ENCODE measurements at regions not wholly inside any gene's neighbourhood (a gene's known extent, or its start where the extent isn't known, plus 50 kb on each side); places are given as distances from the start of the nearest gene placed in this dataset.

DNA sequence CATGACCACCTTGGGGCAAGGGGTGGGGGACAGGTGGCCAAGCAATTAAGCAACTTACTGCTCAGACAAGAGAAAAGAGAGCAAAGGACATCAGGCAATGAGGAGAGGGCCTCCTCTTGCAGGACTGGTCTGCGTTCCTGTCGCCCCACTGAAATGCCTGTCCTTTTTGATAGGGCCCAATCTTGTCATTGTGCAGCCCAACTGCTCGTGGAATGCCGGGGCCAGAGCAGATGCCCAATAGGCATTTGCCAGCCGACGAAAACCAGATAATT lies 104.5 kb upstream of the SH3BP4 start:
- H3K9me3 ChIP-seq = no peaks in the 10 kb centered on the region
- no peaks in the 10 kb centered on the region for H3K27me3 ChIP-seq
- ATAC-seq = no peak
- H3K4me3 ChIP-seq = no peak overlapping the region
- intact Hi-C loops (cut with DNase I) = no loop called here
- no peaks in the 10 kb centered on the region for H3K4me1 ChIP-seq
- DNase-seq = no peak
- TF ChIP-seq, protein P1, sequence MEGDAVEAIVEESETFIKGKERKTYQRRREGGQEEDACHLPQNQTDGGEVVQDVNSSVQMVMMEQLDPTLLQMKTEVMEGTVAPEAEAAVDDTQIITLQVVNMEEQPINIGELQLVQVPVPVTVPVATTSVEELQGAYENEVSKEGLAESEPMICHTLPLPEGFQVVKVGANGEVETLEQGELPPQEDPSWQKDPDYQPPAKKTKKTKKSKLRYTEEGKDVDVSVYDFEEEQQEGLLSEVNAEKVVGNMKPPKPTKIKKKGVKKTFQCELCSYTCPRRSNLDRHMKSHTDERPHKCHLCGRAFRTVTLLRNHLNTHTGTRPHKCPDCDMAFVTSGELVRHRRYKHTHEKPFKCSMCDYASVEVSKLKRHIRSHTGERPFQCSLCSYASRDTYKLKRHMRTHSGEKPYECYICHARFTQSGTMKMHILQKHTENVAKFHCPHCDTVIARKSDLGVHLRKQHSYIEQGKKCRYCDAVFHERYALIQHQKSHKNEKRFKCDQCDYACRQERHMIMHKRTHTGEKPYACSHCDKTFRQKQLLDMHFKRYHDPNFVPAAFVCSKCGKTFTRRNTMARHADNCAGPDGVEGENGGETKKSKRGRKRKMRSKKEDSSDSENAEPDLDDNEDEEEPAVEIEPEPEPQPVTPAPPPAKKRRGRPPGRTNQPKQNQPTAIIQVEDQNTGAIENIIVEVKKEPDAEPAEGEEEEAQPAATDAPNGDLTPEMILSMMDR (IDR thresholded peaks at IDR 0.05) = no peak
- H3K36me3 ChIP-seq = no peaks in the 10 kb centered on the region
- H3K27ac ChIP-seq = no peak overlapping the region

DNA sequence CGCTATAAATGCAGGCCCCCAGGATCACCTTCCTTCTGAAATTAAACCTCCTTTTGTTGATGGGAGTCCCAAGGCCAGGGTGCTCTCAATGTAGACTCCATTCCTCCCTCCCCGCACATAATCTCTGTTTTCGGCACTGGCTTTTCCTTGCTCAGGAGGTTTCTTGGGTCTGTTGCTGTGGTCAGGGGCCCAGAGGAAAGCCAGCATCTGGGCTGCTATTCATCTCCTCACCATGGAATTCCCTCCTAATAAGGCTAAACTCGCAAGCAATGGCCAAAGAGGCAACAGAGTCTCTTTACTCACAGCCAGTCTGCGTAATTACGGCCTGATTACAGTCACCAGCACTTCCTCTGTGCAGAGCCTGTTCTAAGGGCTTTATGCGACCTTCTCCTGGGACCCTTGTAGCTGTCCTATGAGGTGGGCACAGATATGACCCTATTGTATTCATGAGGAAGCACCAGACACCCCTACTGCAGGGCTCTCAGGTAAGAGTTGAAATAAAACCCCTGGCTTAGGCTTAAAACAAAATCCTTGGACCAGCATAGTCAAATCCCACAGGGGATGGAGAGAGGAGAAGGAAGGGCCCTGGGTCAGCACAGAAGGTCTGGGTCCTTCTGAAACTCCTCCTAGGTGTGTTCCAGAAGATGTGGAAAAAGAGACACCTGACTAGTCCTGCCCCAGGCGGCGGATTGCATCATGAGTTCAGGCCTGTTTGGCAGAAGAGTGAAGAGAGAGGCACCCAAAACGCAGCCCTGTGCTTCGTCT lies 105.0 kb upstream of the SH3BP4 start:
- TF ChIP-seq, protein P1 (IDR thresholded peaks at IDR 0.05) = no peak

DNA sequence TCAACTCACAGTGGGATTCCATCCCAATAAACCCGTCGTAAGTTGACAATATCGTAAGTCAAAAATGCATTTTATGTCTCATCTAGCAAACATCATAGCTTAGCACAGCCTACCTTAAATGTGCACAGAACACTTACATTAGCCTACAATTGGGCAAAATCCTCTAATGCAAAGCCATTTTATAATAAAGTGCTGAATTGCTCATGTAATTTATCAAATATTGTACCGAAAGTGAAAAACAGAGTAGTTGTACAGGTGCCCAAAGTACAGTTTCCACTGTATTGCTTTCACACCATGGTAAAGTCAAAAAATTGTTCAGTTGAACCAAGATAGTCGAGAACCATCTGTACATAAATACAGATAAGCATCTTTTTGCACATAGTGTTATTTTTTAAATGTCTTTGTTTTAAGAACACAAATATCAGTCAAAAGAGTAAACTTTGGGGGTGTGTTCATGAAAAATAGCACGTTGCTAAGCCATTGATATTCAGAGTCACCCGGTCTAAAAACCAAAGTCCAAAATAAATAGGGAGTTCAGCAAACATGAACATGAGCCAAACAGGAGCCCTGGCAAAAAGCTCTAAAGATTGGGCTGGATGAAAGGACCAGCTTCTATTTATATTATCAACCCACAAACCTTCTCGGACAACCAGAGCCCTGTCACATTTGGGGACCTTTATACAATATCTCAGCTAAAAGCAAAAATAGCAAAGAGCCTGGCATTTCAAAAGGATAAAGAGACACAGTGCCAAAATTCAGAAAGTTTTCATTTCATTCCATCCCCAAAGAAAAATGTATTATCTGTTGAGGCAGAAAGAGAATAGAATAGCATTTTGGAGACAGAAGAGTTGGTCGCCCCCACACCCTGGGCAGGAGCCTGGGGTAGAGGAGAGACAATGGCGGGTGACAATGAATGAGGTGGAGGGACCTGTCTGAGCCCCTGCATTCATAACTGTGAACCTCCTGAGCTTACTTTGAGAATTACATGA lies 105.9 kb upstream of the SH3BP4 start:
- ATAC-seq = no peak
- DNase-seq = no peak
- intact Hi-C loops (cut with DNase I) = no loop called here
- Histone ChIP-seq H3K36me3 (no peaks in the 10 kb centered on the region), H3K27me3 (no peaks in the 10 kb centered on the region), H3K4me3 (no peak overlapping the region), H3K9me3 (no peaks in the 10 kb centered on the region), H3K4me1 (no peaks in the 10 kb centered on the region), H3K27ac (no peak overlapping the region)
- TF ChIP-seq, protein P1 (IDR thresholded peaks at IDR 0.05) = no peak

More for the DNA sequence above, 105.0 kb upstream of the SH3BP4 start:
- no peaks in the 10 kb centered on the region for H3K9me3 ChIP-seq
- DNase-seq (no peak), ATAC-seq (no peak)
- H3K36me3 ChIP-seq = no peaks in the 10 kb centered on the region
- H3K4me3 ChIP-seq = no peak overlapping the region
- no peaks in the 10 kb centered on the region for H3K4me1 ChIP-seq
- H3K27ac ChIP-seq = no peak overlapping the region
- intact Hi-C loops (cut with DNase I) = no loop called here
- H3K27me3 ChIP-seq = no peaks in the 10 kb centered on the region

DNA sequence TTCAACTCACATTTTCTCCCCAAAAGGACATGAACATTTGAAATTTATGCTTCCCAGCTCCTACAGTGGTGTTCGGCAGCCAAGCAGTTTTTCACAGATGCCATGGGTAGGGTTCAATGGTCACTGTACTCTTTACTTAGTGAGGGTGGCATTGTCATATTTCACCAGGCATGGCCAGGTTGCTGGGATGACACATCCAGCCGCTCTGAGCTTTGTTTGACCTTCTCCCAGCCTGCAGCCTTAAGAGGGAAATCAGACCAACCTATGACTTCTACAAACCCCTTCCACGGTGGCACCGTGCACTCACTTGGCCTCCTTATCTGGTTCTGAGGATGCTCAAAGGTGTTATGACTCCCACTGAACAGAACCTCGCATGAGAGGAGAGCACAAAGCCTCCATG lies 108.4 kb upstream of the SH3BP4 start:
- ATAC-seq (no peak), DNase-seq (no peak)
- Histone ChIP-seq H3K36me3 (no peaks in the 10 kb centered on the region), H3K4me3 (no peak overlapping the region), H3K4me1 (peaks cover 0 to 7% of the 10 kb centered on the region in 2 donors), H3K27me3 (no peaks in the 10 kb centered on the region), H3K9me3 (no peaks in the 10 kb centered on the region), H3K27ac (no peak overlapping the region)
- intact Hi-C loops (cut with DNase I) = no loop called here
- TF ChIP-seq, protein P1 (IDR thresholded peaks at IDR 0.05) = no peak

DNA sequence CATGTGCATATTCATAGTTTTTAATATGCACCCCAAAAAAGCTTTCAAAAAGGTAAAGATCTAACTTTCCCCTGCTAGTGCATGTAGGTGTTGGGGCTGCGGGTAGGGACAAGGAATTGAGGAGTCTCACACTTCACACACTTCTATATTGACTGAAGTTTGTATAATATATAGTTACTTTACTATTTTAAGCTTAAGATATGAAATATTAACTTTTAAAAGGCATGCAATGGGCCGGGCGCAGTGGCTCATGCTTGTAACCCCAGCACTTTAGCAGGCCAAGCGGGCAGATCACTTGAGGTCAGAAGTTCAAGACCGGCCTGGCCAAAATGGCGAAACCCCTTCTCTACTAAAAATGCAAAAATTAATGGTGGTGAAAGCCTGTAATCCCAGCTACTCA lies 109.1 kb upstream of the SH3BP4 start:
- Histone ChIP-seq H3K27me3 (no peaks in the 10 kb centered on the region), H3K36me3 (no peaks in the 10 kb centered on the region), H3K4me1 (peaks cover 0 to 7% of the 10 kb centered on the region in 2 donors), H3K27ac (no peak overlapping the region), H3K9me3 (no peaks in the 10 kb centered on the region), H3K4me3 (no peak overlapping the region)
- intact Hi-C loops (cut with DNase I) = no loop called here
- ATAC-seq = no peak
- DNase-seq = no peak
- TF ChIP-seq, protein P1 (IDR thresholded peaks at IDR 0.05) = no peak

All from left lung (tissue), 4 donors.